WTC11 (cell line): ENCODE measurements at regions not wholly inside any gene's neighbourhood (a gene's known extent, or its start where the extent isn't known, plus 50 kb on each side); places are given as distances from the start of the nearest gene placed in this dataset.

Experiments
- ATAC-seq: fragments of 200-7000 bp; cut with Tn5 transposase; 2 replicates; pipeline ENCODE4 v1.10.0; 2021; ENCODE audit warnings: mild to moderate bottlenecking, moderate library complexity
- CTCF ChIA-PET: fragments of 300-600 bp; sonication (Branson Sonifier 250); formaldehyde crosslinking; loops from one replicate; lab custom pipeline; 2021; ENCODE audit warnings: antibody characterized with exemption; lab: Charles Lee
- POLR2A ChIA-PET: fragments of 350-600 bp; sonication (Branson Sonifier 250); formaldehyde crosslinking; loops from one replicate; lab custom pipeline; 2021; ENCODE audit warnings: antibody characterized with exemption; lab: Charles Lee
- DNase-seq: peaks from one replicate; pipeline ENCODE4 v3.0.0; 2021; ENCODE audit warnings: low spot score
- H3K27ac Mint-ChIP-seq: 2 replicates; pipeline ENCODE4 v1.8.0; 2021; ENCODE audit warnings: mixed read lengths
- H3K27me3 Mint-ChIP-seq: 2 replicates; pipeline ENCODE4 v1.8.0; 2021; ENCODE audit warnings: low read depth, mild to moderate bottlenecking, moderate library complexity, mixed read lengths
- H3K36me3 Mint-ChIP-seq: 2 replicates; pipeline ENCODE4 v1.8.0; 2021; ENCODE audit warnings: mixed read lengths
- H3K4me1 Mint-ChIP-seq: 2 replicates; pipeline ENCODE4 v1.8.0; 2022; ENCODE audit warnings: mixed read lengths
- H3K4me3 Mint-ChIP-seq: 2 replicates; pipeline ENCODE4 v1.8.0; 2021; ENCODE audit warnings: mild to moderate bottlenecking, moderate library complexity, mixed read lengths
- H3K9me3 Mint-ChIP-seq: 2 replicates; pipeline ENCODE4 v1.8.0; 2021; ENCODE audit warnings: mixed read lengths
- CREB1 ChIP-seq: sonication (generic); formaldehyde crosslinking; IDR thresholded peaks from 2 replicates; pipeline ENCODE4 v1.8.0; 2023; ENCODE audit warnings: mild to moderate bottlenecking, missing genetic modification reagents
- ELF4 ChIP-seq: sonication (generic); formaldehyde crosslinking; IDR thresholded peaks from 2 replicates; pipeline ENCODE4 v1.8.1; 2022; ENCODE audit warnings: low read depth, mild to moderate bottlenecking, moderate library complexity, missing genetic modification reagents
- FOXJ3 ChIP-seq: sonication (generic); formaldehyde crosslinking; IDR thresholded peaks from 2 replicates; pipeline ENCODE4 v1.9.0; 2021; ENCODE audit warnings: missing genetic modification reagents, mild to moderate bottlenecking, borderline replicate concordance
- GTF2I ChIP-seq: fragments of 250-450 bp; sonication (Bioruptor Pico); conservative IDR thresholded peaks from 2 replicates; pipeline ENCODE4 v1.4.0; 2021; ENCODE audit warnings: mild to moderate bottlenecking
- HMGA2 ChIP-seq: fragments of 250-450 bp; sonication (Bioruptor Pico); IDR thresholded peaks from 2 replicates; pipeline ENCODE4 v1.4.0; 2021; ENCODE audit warnings: mild to moderate bottlenecking, moderate library complexity
- NFATC4 ChIP-seq: fragments of 250-450 bp; sonication (Bioruptor Pico); IDR thresholded peaks from 2 replicates; pipeline ENCODE4 v1.9.0; 2021; ENCODE audit warnings: mild to moderate bottlenecking
- RELA ChIP-seq: sonication (generic); formaldehyde crosslinking; IDR thresholded peaks from 2 replicates; pipeline ENCODE4 v1.8.1; 2022; ENCODE audit warnings: missing genetic modification reagents, mild to moderate bottlenecking, borderline replicate concordance
- SOX15 ChIP-seq: fragments of 250-450 bp; sonication (Bioruptor Pico); IDR thresholded peaks from 2 replicates; pipeline ENCODE4 v1.9.0; 2021; ENCODE audit warnings: mild to moderate bottlenecking
- SP1 ChIP-seq: sonication (generic); formaldehyde crosslinking; conservative IDR thresholded peaks from 2 replicates; pipeline ENCODE4 v1.8.1; 2022; ENCODE audit warnings: missing genetic modification reagents
- TCF7 ChIP-seq: sonication (generic); formaldehyde crosslinking; IDR thresholded peaks from 2 replicates; pipeline ENCODE4 v1.8.0; 2022; ENCODE audit warnings: mild to moderate bottlenecking, low read depth, missing genetic modification reagents, moderate library complexity
- TEAD4 ChIP-seq: sonication (generic); formaldehyde crosslinking; IDR thresholded peaks from 2 replicates; pipeline ENCODE4 v1.8.0; 2022; ENCODE audit warnings: mild to moderate bottlenecking, missing genetic modification reagents
- ZBTB21 ChIP-seq: sonication (generic); formaldehyde crosslinking; IDR thresholded peaks from 2 replicates; pipeline ENCODE4 v1.8.1; 2023; ENCODE audit warnings: mild to moderate bottlenecking, missing genetic modification reagents, borderline replicate concordance
- ZNF219 ChIP-seq: sonication (generic); formaldehyde crosslinking; IDR thresholded peaks from 2 replicates; pipeline ENCODE4 v1.8.0; 2023; ENCODE audit warnings: missing genetic modification reagents, mild to moderate bottlenecking, borderline replicate concordance
- ZNF671 ChIP-seq: fragments of 250-450 bp; sonication (Bioruptor Pico); IDR thresholded peaks from 2 replicates; pipeline ENCODE4 v1.8.0; 2021; ENCODE audit warnings: mild to moderate bottlenecking
- TF ChIP-seq, protein P1 (sequence below): sonication (generic); formaldehyde crosslinking; IDR thresholded peaks from 2 replicates; pipeline ENCODE4 v1.8.0; 2022; ENCODE audit warnings: mild to moderate bottlenecking, missing genetic modification reagents
- TF ChIP-seq, protein P2 (sequence below): fragments of 250-450 bp; sonication (Bioruptor Pico); IDR thresholded peaks from 2 replicates; pipeline ENCODE4 v1.9.0; 2021; ENCODE audit warnings: mild to moderate bottlenecking
- TF ChIP-seq, protein P3 (sequence below): sonication (generic); formaldehyde crosslinking; conservative IDR thresholded peaks from 2 replicates; pipeline ENCODE4 v1.8.1; 2023; ENCODE audit warnings: mild to moderate bottlenecking, low read depth, missing genetic modification reagents, moderate library complexity
- TF ChIP-seq, protein P4 (sequence below): sonication (generic); formaldehyde crosslinking; IDR thresholded peaks from 2 replicates; pipeline ENCODE4 v1.8.1; 2023; ENCODE audit warnings: mild to moderate bottlenecking, missing genetic modification reagents

DNA sequence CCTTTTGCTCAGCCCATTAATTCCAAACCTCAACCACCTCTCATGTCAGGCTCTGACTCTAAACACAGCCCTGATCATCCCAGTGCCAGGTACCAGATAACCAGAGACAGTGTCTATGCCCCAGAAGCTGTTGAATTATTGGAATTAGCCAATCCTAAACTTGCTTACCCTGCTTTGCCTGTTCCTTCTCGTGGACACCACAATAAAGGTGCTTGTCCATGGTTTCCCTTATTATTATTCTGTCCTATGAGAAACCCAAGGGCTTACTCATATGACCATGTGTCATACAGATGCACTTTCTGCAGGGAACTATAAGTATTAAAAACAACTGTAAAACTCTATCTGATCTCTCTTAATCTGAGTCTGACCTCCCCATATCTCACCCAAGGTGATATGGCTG lies 2193.8 kb upstream of the PIK3C3 start (continued):
- TF ChIP-seq SOX15 (CRISPR knock-in tag) (no peak), SP1 (CRISPR knock-in tag) (no peak)
- TF ChIP-seq, protein P1, sequence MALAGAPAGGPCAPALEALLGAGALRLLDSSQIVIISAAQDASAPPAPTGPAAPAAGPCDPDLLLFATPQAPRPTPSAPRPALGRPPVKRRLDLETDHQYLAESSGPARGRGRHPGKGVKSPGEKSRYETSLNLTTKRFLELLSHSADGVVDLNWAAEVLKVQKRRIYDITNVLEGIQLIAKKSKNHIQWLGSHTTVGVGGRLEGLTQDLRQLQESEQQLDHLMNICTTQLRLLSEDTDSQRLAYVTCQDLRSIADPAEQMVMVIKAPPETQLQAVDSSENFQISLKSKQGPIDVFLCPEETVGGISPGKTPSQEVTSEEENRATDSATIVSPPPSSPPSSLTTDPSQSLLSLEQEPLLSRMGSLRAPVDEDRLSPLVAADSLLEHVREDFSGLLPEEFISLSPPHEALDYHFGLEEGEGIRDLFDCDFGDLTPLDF (CRISPR knock-in tag): no peak
- TF ChIP-seq, protein P2, sequence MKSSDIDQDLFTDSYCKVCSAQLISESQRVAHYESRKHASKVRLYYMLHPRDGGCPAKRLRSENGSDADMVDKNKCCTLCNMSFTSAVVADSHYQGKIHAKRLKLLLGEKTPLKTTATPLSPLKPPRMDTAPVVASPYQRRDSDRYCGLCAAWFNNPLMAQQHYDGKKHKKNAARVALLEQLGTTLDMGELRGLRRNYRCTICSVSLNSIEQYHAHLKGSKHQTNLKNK: no peak

DNA sequence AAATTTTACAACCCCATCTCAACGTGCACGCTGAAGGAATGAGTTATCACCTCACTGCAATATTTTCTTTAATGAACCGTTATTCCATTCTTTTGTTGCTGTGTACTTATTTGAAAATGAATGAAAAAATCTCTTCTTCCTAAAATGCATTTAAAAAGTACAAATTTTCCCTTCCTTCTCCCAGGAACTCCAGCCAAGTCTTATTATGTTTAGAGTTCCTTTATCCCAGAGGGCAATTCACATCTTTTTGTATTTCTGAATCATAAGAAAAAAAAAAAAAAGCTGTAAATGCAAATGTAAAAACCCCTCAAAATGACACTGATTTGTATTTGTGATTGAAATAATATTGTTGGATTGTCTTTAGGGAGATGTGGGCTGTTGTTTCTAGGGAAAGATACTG lies 2194.3 kb upstream of the CELF4 start:
- no peak for DNase-seq
- H3K27ac Mint-ChIP-seq: no peak overlapping the region
- no peak overlapping the region for H3K4me3 Mint-ChIP-seq
- peaks cover 12% of the 10 kb centered on the region for H3K4me1 Mint-ChIP-seq
- no peak for ATAC-seq
- ChIA-PET POLR2A (no interaction called here), CTCF (no interaction called here)
- peaks cover 9% of the 10 kb centered on the region for H3K9me3 Mint-ChIP-seq
- no peaks in the 10 kb centered on the region for H3K27me3 Mint-ChIP-seq
- TF ChIP-seq, protein P2: no peak
- TF ChIP-seq ZNF219 (CRISPR knock-in tag) (no peak), CREB1 (CRISPR knock-in tag) (no peak), TEAD4 (CRISPR knock-in tag) (no peak), RELA (no peak), FOXJ3 (CRISPR knock-in tag) (no peak), SOX15 (CRISPR knock-in tag) (no peak), HMGA2 (no peak)
- TF ChIP-seq, protein P3, sequence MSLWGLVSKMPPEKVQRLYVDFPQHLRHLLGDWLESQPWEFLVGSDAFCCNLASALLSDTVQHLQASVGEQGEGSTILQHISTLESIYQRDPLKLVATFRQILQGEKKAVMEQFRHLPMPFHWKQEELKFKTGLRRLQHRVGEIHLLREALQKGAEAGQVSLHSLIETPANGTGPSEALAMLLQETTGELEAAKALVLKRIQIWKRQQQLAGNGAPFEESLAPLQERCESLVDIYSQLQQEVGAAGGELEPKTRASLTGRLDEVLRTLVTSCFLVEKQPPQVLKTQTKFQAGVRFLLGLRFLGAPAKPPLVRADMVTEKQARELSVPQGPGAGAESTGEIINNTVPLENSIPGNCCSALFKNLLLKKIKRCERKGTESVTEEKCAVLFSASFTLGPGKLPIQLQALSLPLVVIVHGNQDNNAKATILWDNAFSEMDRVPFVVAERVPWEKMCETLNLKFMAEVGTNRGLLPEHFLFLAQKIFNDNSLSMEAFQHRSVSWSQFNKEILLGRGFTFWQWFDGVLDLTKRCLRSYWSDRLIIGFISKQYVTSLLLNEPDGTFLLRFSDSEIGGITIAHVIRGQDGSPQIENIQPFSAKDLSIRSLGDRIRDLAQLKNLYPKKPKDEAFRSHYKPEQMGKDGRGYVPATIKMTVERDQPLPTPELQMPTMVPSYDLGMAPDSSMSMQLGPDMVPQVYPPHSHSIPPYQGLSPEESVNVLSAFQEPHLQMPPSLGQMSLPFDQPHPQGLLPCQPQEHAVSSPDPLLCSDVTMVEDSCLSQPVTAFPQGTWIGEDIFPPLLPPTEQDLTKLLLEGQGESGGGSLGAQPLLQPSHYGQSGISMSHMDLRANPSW (CRISPR knock-in tag): no peak
- TF ChIP-seq, protein P4, sequence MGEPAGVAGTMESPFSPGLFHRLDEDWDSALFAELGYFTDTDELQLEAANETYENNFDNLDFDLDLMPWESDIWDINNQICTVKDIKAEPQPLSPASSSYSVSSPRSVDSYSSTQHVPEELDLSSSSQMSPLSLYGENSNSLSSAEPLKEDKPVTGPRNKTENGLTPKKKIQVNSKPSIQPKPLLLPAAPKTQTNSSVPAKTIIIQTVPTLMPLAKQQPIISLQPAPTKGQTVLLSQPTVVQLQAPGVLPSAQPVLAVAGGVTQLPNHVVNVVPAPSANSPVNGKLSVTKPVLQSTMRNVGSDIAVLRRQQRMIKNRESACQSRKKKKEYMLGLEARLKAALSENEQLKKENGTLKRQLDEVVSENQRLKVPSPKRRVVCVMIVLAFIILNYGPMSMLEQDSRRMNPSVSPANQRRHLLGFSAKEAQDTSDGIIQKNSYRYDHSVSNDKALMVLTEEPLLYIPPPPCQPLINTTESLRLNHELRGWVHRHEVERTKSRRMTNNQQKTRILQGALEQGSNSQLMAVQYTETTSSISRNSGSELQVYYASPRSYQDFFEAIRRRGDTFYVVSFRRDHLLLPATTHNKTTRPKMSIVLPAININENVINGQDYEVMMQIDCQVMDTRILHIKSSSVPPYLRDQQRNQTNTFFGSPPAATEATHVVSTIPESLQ (CRISPR knock-in tag): no peak
- peaks cover 7% of the 10 kb centered on the region for H3K36me3 Mint-ChIP-seq

DNA sequence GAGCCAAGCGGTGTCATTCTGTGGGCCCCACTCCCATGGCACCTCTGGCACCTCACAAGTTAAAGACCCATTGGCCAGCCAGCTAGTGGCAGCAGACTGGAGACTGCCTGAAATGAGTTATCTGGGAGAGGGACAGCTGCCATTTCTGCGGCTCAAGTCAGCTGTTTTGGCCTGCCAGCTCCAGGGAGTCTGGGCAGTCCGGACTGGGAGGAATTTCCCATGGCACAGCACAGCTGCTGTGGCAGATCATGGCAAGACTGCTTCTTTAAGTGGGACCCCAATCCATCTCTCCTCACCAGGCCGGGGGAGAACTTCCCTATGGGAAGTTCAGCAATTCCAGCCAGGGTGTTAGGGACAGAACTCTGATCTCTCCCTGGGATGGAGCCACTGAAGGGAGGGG lies 2187.6 kb upstream of the CELF4 start:
- Mint-ChIP-seq H3K4me3 (no peak overlapping the region), H3K27ac (no peak overlapping the region), H3K9me3 (peaks cover 51% of the 10 kb centered on the region)

More for the DNA sequence above, 2187.6 kb upstream of the CELF4 start:
- CTCF ChIA-PET: no interaction called here
- TF ChIP-seq GTF2I (CRISPR knock-in tag) (no peak), ELF4 (CRISPR knock-in tag) (no peak), ZBTB21 (CRISPR knock-in tag) (no peak), CREB1 (CRISPR knock-in tag) (no peak), SOX15 (CRISPR knock-in tag) (no peak), ZNF671 (no peak), NFATC4 (CRISPR knock-in tag) (no peak), TCF7 (CRISPR knock-in tag) (no peak)
- TF ChIP-seq, protein P4 (CRISPR knock-in tag): no peak
- no peak for DNase-seq
- Mint-ChIP-seq H3K36me3 (peaks cover 46% of the 10 kb centered on the region), H3K27me3 (no peaks in the 10 kb centered on the region), H3K4me1 (no peaks in the 10 kb centered on the region)
- no peak for ATAC-seq
- POLR2A ChIA-PET: no interaction called here
